Neural cell (in vitro differentiated cells): ENCODE measurements at regions not wholly inside any gene's neighbourhood (a gene's known extent, or its start where the extent isn't known, plus 50 kb on each side); places are given as distances from the start of the nearest gene placed in this dataset.

Experiments used
- H2AFZ ChIP-seq: fragments of 200-600, 300-800 bp; sonication (generic), shearing (Covaris generic); 2 replicates; pipeline ENCODE4 v1.6.0; 2014; ENCODE audit warnings: low read depth, mild to moderate bottlenecking, antibody characterized with exemption, low read length, moderate library complexity
- H3F3A ChIP-seq: fragments of 200-600 bp; shearing (Covaris generic); 2 replicates; pipeline ENCODE4 v1.6.1; 2016; ENCODE audit warnings: mild to moderate bottlenecking, moderate library complexity, mixed read lengths, antibody characterized with exemption, low read length; ENCODE audit not compliant: insufficient read depth, poor library complexity, severe bottlenecking
- H3K27ac ChIP-seq: fragments of 200-600, 300-800 bp; sonication (generic), shearing (Covaris generic); 2 replicates; pipeline ENCODE4 v1.5.1; 2014; ENCODE audit warnings: mild to moderate bottlenecking, low read length, moderate library complexity
- H3K27me3 ChIP-seq: fragments of 300-800, 200-600 bp; sonication (generic), shearing (Covaris generic); 2 replicates; pipeline ENCODE4 v1.6.0; 2014; ENCODE audit warnings: mild to moderate bottlenecking, low read depth, low read length, moderate library complexity; ENCODE audit not compliant: insufficient read depth
- H3K36me3 ChIP-seq: fragments of 300-800, 200-600 bp; sonication (generic), shearing (Covaris generic); 2 replicates; pipeline ENCODE4 v1.5.1; 2014; ENCODE audit warnings: mild to moderate bottlenecking, antibody characterized with exemption, low read length, moderate library complexity; ENCODE audit not compliant: insufficient read depth
- H3K4me2 ChIP-seq: fragments of 300-800, 200-600 bp; sonication (generic), shearing (Covaris generic); 2 replicates; pipeline ENCODE4 v1.6.0; 2014; ENCODE audit warnings: mild to moderate bottlenecking, low read length
- H3K4me3 ChIP-seq: fragments of 300-800, 200-600 bp; sonication (generic), shearing (Covaris generic); 2 replicates; pipeline ENCODE4 v1.5.1; 2014; ENCODE audit warnings: mild to moderate bottlenecking, low read length, moderate library complexity
- H3K79me2 ChIP-seq: fragments of 200-600 bp; shearing (Covaris generic); replicated peaks from 2 replicates; pipeline ENCODE4 v1.6.0; 2014; ENCODE audit warnings: mild to moderate bottlenecking, low read length, moderate library complexity; ENCODE audit not compliant: insufficient read depth
- H3K9ac ChIP-seq: fragments of 300-800, 200-600 bp; sonication (generic), shearing (Covaris generic); 2 replicates; pipeline ENCODE4 v1.6.1; 2016; ENCODE audit warnings: mild to moderate bottlenecking, low read length, mixed read lengths
- H3K9me2 ChIP-seq: fragments of 200-600 bp; shearing (Covaris generic); 2 replicates; pipeline ENCODE4 v1.6.1; 2016; ENCODE audit warnings: mild to moderate bottlenecking, low read length, mixed read lengths; ENCODE audit not compliant: insufficient read depth
- H3K9me3 ChIP-seq: fragments of 200-600, 300-800 bp; sonication (generic), shearing (Covaris generic); 2 replicates; pipeline ENCODE4 v1.6.1; 2016; ENCODE audit warnings: mild to moderate bottlenecking, mixed run types, low read length, moderate library complexity, mixed read lengths
- H4K20me1 ChIP-seq: fragments of 200-600 bp; shearing (Covaris generic); 2 replicates; pipeline ENCODE4 v1.6.1; 2016; ENCODE audit warnings: mild to moderate bottlenecking, mixed run types; ENCODE audit not compliant: insufficient read depth
- EP300 ChIP-seq: fragments of 450-650 bp; conservative IDR thresholded peaks from 2 replicates; pipeline ENCODE4 v1.6.1; 2014; ENCODE audit warnings: antibody characterized with exemption, mild to moderate bottlenecking, moderate library complexity; ENCODE audit not compliant: poor library complexity, severe bottlenecking
- EZH2 ChIP-seq: fragments of 200-600, 300-800 bp; shearing (Covaris generic), sonication (generic); IDR thresholded peaks from 2 replicates; pipeline ENCODE4 v1.6.1; 2014; ENCODE audit warnings: antibody characterized with exemption, low read length, borderline replicate concordance, mild to moderate bottlenecking; ENCODE audit not compliant: insufficient read depth, poor library complexity, severe bottlenecking
- MXI1 ChIP-seq: fragments of 450-650 bp; conservative IDR thresholded peaks from 2 replicates; pipeline ENCODE4 v1.6.1; 2014; ENCODE audit warnings: antibody characterized with exemption, mild to moderate bottlenecking; ENCODE audit not compliant: poor library complexity, severe bottlenecking
- POLR2AphosphoS5 ChIP-seq: IDR thresholded peaks from 2 replicates; pipeline ENCODE4 v1.6.1; 2012
- RAD21 ChIP-seq: fragments of 450-650 bp; conservative IDR thresholded peaks from 2 replicates; pipeline ENCODE4 v1.6.1; 2014; ENCODE audit warnings: antibody characterized with exemption, mild to moderate bottlenecking, moderate library complexity
- SMC3 ChIP-seq: fragments of 450-650 bp; conservative IDR thresholded peaks from 2 replicates; pipeline ENCODE4 v1.6.1; 2014; ENCODE audit warnings: antibody characterized with exemption, mild to moderate bottlenecking, moderate library complexity; ENCODE audit not compliant: poor library complexity
- TAF1 ChIP-seq: IDR thresholded peaks from 2 replicates; pipeline ENCODE4 v1.6.1; 2012; ENCODE audit warnings: low read depth
- TF ChIP-seq, protein P1 (sequence below): IDR thresholded peaks from 2 replicates; pipeline ENCODE4 v1.6.1; 2012; ENCODE audit warnings: borderline replicate concordance
- TF ChIP-seq, protein P2 (sequence below): fragments of 450-650 bp; IDR thresholded peaks from 2 replicates; pipeline ENCODE4 v1.5.1; 2014; ENCODE audit warnings: antibody characterized with exemption, mild to moderate bottlenecking, moderate library complexity; ENCODE audit not compliant: poor library complexity, severe bottlenecking

DNA sequence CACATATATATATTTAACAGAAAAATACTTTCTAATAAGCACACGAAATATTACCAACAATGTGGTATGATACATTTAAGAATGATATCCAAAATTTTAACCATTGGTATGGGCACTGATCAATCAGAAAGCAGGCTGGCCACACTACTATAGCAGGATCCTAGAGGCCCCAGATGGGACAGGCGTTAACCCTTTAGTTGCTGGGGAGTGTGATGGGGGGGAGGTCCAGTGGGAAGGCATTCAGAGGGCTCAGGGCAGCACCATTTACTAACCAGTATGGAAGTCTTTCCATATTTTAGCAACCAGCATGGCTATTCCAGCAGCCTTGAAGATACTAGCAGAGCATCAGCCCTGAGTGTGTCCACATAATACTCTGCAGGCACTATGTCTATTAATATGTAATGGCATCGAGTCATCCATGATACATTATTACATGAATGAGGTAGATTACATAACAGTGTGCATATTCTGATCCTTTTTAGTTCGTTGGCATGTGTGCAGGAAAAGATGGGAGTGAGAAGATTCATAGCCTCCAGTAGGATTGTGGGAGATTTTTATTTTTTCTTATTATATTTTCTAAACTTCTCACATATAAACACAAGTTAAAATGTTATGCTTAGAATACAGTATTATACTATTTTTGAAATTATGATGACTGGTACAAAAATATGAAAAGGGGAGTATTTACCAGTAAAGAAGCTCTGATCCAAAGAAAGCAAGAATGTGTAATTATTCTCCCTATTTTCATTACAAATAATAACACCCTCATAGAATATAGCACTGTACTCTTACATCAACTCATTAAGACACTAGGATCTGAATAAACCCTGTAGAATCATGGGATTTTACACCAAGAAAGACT is 78.9 kb downstream of the FAM217A start:
- no peaks in the 10 kb centered on the region for H3K36me3 ChIP-seq
- no peaks in the 10 kb centered on the region for H4K20me1 ChIP-seq
- no peaks in the 10 kb centered on the region for H3K9me2 ChIP-seq
- peaks cover 2% of the 10 kb centered on the region for H3F3A ChIP-seq
- TF ChIP-seq, protein P1, sequence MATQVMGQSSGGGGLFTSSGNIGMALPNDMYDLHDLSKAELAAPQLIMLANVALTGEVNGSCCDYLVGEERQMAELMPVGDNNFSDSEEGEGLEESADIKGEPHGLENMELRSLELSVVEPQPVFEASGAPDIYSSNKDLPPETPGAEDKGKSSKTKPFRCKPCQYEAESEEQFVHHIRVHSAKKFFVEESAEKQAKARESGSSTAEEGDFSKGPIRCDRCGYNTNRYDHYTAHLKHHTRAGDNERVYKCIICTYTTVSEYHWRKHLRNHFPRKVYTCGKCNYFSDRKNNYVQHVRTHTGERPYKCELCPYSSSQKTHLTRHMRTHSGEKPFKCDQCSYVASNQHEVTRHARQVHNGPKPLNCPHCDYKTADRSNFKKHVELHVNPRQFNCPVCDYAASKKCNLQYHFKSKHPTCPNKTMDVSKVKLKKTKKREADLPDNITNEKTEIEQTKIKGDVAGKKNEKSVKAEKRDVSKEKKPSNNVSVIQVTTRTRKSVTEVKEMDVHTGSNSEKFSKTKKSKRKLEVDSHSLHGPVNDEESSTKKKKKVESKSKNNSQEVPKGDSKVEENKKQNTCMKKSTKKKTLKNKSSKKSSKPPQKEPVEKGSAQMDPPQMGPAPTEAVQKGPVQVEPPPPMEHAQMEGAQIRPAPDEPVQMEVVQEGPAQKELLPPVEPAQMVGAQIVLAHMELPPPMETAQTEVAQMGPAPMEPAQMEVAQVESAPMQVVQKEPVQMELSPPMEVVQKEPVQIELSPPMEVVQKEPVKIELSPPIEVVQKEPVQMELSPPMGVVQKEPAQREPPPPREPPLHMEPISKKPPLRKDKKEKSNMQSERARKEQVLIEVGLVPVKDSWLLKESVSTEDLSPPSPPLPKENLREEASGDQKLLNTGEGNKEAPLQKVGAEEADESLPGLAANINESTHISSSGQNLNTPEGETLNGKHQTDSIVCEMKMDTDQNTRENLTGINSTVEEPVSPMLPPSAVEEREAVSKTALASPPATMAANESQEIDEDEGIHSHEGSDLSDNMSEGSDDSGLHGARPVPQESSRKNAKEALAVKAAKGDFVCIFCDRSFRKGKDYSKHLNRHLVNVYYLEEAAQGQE = no peak
- TF ChIP-seq SMC3 (no peak), EP300 (no peak), EZH2 (no peak), TAF1 (no peak), MXI1 (no peak), POLR2AphosphoS5 (no peak), RAD21 (no peak)
- TF ChIP-seq, protein P2, sequence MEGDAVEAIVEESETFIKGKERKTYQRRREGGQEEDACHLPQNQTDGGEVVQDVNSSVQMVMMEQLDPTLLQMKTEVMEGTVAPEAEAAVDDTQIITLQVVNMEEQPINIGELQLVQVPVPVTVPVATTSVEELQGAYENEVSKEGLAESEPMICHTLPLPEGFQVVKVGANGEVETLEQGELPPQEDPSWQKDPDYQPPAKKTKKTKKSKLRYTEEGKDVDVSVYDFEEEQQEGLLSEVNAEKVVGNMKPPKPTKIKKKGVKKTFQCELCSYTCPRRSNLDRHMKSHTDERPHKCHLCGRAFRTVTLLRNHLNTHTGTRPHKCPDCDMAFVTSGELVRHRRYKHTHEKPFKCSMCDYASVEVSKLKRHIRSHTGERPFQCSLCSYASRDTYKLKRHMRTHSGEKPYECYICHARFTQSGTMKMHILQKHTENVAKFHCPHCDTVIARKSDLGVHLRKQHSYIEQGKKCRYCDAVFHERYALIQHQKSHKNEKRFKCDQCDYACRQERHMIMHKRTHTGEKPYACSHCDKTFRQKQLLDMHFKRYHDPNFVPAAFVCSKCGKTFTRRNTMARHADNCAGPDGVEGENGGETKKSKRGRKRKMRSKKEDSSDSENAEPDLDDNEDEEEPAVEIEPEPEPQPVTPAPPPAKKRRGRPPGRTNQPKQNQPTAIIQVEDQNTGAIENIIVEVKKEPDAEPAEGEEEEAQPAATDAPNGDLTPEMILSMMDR = no peak
- H3K9me3 ChIP-seq = no peaks in the 10 kb centered on the region
- no peak overlapping the region for H3K4me2 ChIP-seq
- no peak overlapping the region for H3K9ac ChIP-seq
- peaks cover 5% of the 10 kb centered on the region for H3K79me2 ChIP-seq
- no peaks in the 10 kb centered on the region for H3K27me3 ChIP-seq
- H3K27ac ChIP-seq = no peak overlapping the region
- H3K4me3 ChIP-seq = no peak overlapping the region
- no peak overlapping the region for H2AFZ ChIP-seq

DNA sequence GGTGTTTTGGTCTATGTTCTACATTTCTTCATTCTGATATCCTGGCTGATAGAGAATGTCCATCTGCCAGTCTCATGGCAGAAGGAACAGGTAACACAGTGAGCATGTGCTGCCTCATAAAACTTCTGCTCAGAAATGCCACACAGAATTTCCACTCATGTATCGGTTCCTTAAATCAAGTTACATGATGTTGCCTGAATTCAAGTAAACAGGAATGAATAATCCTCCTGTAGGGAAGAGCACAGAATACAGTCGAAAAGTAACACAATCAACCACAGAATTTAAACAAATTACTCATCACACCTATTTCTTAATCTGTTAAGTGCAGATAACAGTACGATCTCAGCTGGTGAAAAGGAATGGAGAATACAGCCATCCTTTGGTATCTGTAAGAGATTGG is 74.7 kb downstream of the FAM217A start:
- Histone ChIP-seq H3F3A (no peaks in the 10 kb centered on the region), H3K4me3 (no peak overlapping the region), H3K4me2 (no peak overlapping the region), H4K20me1 (no peaks in the 10 kb centered on the region), H3K9me2 (no peaks in the 10 kb centered on the region), H3K36me3 (no peaks in the 10 kb centered on the region), H3K9ac (no peak overlapping the region), H3K27ac (no peak overlapping the region), H3K27me3 (no peaks in the 10 kb centered on the region), H3K79me2 (peaks cover 15% of the 10 kb centered on the region), H2AFZ (no peak overlapping the region), H3K9me3 (no peaks in the 10 kb centered on the region)
- TF ChIP-seq RAD21 = no peak
- TF ChIP-seq, protein P1 = no peak
